AG04449 (cell line): ENCODE measurements at regions not wholly inside any gene's neighbourhood (a gene's known extent, or its start where the extent isn't known, plus 50 kb on each side); places are given as distances from the start of the nearest gene placed in this dataset.

ENCODE experiments used
- CTCF ChIA-PET: fragments of 350-600 bp; formaldehyde crosslinking; extraction: SDS; loops from one replicate; lab custom pipeline; 2021; ENCODE audit warnings: antibody characterized with exemption; lab: Yijun Ruan, JAX
- POLR2A ChIA-PET: fragments of 400-600, 350-600 bp; formaldehyde crosslinking; extraction: SDS; loops from one replicate; lab custom pipeline; 2020; ENCODE audit warnings: antibody characterized with exemption, inconsistent platforms; lab: Yijun Ruan, JAX
- DNase-seq: peaks from one replicate; pipeline ENCODE4 v3.0.0-alpha.2; 2010; ENCODE audit warnings: low read depth, low spot score
- H3K4me3 ChIP-seq: 2 replicates; pipeline ENCODE4 v1.5.1; 2011; ENCODE audit warnings: low read depth, mild to moderate bottlenecking, control low read depth, low read length
- CTCF ChIP-seq: IDR thresholded peaks from one replicate; pipeline ENCODE4 v1.5.1; 2011; ENCODE audit warnings: mild to moderate bottlenecking, moderate library complexity, low read length, control low read depth, inconsistent platforms; ENCODE audit not compliant: insufficient read depth; ENCODE audit errors: missing control alignments

- POLR2A ChIA-PET, result no interaction called here
- no peak for TF ChIP-seq CTCF
- CTCF ChIA-PET, result interaction anchor here (0.7 kb wide), 1 partner anchor 618 kb away, joined by 3 read pairs; no protein-coding TSS in a partner anchor
These were observed 92.8 kb upstream of the PALS2 start for GRCh38 chr7:24480501-24480900.

DNA sequence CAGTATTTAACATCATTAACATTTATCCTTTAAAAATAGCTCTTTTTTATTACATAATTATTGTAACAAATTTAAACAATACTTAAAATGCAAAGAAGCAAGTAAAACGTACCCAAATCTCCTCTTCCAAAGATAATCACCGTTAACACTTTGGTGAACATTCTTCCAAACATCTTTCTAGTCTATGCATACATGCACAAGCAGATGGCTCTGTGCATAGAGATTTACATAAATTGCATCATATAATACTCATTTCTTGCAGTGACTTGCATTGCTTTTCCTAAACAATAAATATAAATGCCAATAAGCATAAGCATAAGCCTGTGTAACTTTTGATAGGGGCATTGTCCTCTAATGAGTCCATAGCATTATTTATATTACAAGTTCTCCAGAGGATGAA is 89.4 kb upstream of the PALS2 start:
- no peak for DNase-seq
- POLR2A ChIA-PET, result no interaction called here
- TF ChIP-seq CTCF, result no peak
- CTCF ChIA-PET, result no interaction called here
- no peak overlapping the region for H3K4me3 ChIP-seq

More at GRCh38 chr7:24480501-24480900, 92.8 kb upstream of the PALS2 start:
- no peak for DNase-seq
- H3K4me3 ChIP-seq, result no peak overlapping the region

GRCh38 chr7:24492576-24492975 is 80.7 kb upstream of the PALS2 start:
- no peak overlapping the region for H3K4me3 ChIP-seq
- DNase-seq, result no peak
- ChIA-PET CTCF (no interaction called here), POLR2A (no interaction called here)
- no peak for TF ChIP-seq CTCF

GRCh38 chr7:24494832-24495231 is 78.4 kb upstream of the PALS2 start:
- TF ChIP-seq CTCF, result no peak
- no peak for DNase-seq
- H3K4me3 ChIP-seq, result no peak overlapping the region
- CTCF ChIA-PET, result no interaction called here
- POLR2A ChIA-PET, result no interaction called here

GRCh38 chr7:24496036-24496435 is 77.2 kb upstream of the PALS2 start:
- TF ChIP-seq CTCF, result no peak
- CTCF ChIA-PET, result no interaction called here
- DNase-seq, result no peak
- POLR2A ChIA-PET, result no interaction called here
- no peak overlapping the region for H3K4me3 ChIP-seq

DNA sequence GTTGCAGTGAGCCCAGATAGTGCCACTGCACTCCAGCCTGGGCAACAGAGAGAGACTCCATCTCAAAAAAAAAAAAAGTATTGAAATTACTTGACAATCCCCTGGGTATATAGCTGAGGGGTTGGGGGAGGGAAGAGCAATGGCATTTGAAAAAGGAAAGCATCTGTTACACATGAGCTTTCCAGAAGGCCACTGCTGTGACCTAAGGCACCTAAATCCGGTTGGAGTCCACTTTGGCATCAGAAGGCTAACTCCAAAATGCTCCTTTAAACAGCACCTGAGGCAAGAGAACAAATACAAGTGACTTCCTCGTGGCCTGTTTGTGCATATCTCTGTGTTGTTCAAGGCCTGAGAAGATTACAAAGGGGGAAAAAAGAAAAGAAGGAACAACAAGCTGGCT is 74.8 kb upstream of the PALS2 start:
- POLR2A ChIA-PET, result no interaction called here
- no peak for DNase-seq
- no peak overlapping the region for H3K4me3 ChIP-seq
- CTCF ChIA-PET, result no interaction called here
- no peak for TF ChIP-seq CTCF
